Stimulated activated CD4-positive, alpha-beta T cell treated with anti-CD3 and anti-CD28 coated beads, Interleukin-1b, Interleukin-23, amount 100 ng/mL, for 24 hours (primary cell): ENCODE measurements at regions not wholly inside any gene's neighbourhood (a gene's known extent, or its start where the extent isn't known, plus 50 kb on each side); places are given as distances from the start of the nearest gene placed in this dataset.
"Not testable (repeated sequence)": the region's sequence is repeated elsewhere in the genome, so short reads cannot be mapped to it uniquely, and the experiment has no call there.

Experiments used
- DNase-seq, 4 experiments: peaks; one replicate each; pipeline ENCODE4 v3.0.0-alpha.2; 2020; ENCODE audit warnings: low read depth in 4 of 4, low spot score in 1 of 4

DNA sequence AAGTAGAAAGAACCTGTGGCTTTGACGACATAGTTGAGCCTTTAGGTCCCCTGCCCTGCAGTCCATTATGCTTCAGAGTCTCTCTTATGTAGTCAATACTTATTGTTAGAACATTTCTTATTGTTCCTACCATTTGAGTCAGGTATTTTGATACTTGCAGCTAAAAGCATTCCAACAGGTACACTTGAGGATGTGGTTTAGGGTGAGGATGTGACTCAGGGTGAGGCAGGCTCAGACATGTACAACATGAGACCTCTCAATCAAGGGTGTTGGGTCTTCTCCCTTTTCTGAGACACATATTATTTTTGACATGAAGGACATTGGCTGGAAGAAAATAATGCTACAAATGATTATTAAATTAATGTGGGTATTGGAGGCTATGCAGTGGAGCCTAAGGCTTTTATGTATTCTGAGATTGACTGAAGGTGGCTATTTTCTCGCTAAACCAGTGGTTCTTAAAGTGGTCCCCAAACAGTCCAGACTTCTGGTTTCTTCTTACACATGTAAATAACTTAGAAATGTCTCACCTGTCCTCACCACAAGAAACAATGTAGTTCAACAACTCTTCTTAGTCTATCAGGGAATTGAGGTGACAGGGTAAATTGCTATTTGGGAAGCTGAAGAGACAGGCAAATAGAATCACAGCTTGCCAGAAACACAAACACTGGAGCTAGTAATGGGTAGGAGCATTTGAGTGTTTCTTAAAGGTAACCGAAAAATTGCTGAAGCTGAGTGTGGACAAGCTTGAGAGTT, 135.5 kb upstream of the ZPLD1 start:
- DNase-seq: no peak

DNA sequence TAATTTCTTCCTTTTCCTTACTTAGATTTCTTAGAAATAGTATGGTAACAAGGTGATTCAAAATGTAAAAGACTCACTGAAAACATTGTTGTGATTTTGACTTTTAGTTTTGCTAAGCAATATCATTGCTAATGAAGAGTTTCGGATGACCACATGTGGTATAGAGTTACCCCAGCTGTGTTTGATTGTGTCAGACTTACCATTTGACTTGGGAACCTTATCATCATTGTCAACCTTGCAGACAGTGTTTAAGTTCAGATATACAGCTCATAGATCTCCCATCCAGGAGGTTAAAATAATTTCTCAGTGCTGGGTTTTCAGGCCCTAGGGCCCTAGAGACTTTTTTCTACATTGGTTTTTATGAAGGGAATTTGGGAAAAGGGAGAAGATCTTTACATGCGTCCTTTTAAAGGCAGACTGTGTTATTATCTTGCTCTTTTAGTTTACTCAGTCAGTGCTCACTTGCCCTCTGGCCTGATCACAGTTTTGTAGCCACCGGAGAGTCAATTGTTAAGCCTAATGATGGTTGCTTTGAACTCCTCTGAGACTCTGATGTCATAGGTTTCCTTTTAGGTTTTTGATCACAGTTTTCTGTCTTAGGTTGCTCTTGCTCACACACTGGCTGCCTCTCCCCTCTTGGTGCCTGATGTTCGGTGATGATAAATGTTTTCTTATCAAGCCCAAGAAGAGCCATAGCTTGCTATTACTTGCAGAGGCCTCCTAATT, 133.5 kb upstream of the ZPLD1 start:
- DNase-seq: no peak

DNA sequence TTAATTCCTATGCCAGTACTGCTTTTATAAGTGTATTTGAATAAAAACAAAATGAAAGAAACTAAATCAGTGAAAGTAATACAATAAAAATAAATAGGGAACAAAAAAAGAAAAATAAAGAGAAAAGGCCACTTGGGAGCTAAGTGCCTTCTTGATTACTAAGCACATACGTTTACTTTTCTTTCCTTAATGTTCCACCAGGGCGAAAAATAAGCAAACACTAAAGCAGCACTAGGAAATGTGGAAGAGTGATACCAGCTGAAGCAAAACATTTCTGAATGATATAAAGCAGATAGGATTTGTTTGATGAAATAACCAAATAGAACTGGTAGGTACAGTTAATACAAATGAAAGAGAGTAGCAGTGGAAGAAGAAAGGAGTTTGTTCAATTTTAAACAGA, 132.8 kb upstream of the ZPLD1 start:
- no peak for DNase-seq

DNA sequence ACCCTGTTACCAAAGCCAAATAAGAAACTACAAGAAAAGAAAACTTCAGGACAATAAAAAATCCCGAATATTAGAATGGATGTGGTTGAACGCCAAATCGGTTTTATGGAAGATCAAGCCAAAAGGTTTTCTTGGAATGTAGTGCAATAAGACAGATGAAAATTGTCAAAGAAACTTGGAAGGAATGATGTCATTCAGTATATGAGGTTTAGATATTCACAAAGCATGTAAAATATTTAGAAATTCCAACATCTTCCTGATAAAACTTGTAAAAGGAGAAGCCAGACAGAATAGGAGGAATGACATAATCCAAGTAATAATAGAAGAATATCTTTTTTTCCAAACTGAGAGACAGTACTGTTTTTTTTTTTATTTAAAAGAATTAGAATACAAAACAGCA, 130.3 kb upstream of the ZPLD1 start:
- no peak for DNase-seq

DNA sequence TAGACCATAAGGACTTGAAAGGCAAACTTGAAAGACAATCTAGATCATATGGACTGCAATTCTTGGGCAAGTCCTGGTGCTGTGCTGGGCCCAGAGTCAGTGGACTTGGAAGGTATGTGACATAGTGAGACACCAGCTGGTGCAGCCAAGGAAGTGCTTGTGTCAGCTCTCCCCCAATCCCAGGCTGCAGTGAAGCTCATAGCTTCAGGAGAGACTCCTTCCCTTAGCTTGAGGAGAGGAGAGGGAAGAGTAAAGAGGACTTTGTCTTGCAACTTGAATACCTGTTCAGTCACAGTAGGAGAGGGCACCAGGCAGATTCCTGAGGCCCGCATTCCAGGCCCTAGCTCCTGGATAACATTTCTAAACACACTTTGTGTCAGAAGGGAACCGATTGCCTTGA, 127.4 kb upstream of the ZPLD1 start:
- no peak for DNase-seq

DNA sequence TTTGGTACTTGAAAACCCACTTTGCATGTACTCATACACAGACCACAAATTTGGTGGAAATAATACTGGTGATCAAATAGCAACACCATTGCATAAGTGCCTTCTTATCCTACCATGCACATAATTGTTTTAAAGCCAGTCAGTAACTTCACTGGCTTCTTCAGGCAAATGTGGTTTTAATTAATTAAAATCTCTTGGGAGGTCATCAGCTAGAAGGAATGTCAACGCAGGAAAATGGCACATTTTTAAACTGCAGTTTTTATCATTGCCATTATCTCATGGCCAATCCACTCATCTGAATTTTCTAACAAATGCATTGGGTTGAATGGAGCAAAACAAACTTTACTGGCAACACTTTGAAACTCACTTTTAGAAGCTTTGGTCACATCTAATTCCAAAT, 105.7 kb upstream of the ZPLD1 start:
- DNase-seq: no peak

DNA sequence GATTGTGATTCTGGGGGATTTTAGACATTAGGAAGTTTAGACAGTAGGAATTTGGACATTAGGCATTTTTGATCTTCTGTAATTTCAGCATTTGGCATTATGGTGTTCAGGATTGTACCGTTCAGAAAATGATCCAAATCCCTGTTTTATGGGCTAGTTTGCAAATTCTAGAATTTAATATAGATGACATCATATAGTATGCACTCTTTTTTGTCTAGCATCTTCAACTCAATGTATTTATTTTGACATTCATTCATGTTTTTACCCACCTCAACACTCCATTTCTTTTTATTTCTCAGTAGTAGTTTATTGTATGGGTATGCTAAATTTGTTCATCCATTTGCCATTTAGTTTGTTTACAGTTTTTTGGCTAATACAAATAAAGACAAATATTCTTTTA, 105.3 kb upstream of the ZPLD1 start:
- DNase-seq: no peak

DNA sequence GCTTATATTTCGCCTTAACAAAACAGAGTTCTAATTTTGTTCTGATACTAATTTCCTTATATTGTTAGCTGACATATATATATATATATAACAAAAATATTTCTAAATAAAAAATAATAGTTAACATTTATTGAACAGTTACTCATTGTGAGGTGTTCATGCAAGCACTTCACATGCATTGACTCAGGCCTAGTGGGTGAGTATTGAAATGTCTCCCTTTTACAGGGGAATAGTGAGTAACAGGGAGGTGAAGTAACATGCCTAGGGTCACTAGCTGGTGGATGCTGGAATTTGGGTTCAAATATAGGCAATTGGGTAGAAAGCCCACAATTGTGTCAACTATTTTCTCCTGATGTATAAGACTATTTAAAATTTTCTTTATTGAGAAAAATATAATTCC, 102.6 kb upstream of the ZPLD1 start:
- no peak for DNase-seq

DNA sequence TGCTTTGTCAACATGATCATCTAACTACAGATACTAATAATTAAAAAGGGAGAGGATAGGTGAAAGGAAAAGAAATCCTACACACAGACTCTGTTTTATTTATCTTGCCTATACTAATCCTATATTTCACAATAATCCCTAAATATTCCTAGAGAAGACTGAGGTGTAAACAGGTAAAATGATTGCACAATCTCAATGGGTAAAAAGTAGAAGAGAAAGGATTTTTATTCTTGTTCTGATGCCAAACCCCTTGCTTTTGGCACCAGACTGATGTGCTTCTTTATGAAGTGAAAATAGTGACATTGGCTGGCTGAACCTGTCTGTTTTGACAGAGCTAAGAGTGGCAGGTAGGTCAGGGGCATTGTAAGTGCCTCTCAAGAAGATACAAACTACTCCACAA, 101.9 kb upstream of the ZPLD1 start:
- DNase-seq: no peak

DNA sequence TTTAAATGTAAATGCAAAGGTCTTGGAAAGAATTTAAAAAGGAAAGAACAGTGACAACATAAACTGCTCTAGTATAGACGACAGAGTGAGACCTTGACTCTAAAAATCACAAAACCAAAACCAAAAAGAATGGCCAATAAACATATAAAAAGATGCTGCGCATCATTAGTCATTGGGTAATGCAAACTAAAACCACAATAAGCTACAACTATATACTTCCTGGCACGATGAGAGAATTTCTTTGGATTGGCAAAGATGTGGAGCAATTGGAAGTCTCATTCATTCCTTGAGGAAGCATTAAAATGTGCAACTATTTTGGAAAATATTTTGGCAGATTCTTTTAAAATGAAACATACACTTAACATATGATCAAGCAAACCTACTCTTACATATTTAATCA, 98.7 kb upstream of the ZPLD1 start:
- no peak for DNase-seq

DNA sequence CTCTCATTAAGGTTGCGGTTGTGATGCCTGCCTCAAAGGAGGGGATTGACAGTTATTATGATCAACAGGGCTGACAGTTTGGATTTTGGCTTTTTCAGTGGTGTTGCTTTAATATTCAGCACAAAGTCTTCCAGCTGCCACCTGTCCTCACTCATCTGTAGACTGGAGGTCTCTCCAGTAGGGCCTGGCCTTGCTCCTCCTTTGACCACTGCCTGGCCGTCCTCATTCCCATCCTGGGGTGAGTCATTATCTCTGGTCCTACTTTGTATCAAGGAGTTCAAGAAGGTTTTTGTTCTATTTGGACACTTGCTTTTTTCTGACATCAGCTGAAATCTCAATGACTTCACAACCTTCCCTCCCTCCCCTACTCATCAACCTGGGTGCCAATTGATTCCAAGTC, 95.1 kb upstream of the ZPLD1 start:
- DNase-seq: no peak

DNA sequence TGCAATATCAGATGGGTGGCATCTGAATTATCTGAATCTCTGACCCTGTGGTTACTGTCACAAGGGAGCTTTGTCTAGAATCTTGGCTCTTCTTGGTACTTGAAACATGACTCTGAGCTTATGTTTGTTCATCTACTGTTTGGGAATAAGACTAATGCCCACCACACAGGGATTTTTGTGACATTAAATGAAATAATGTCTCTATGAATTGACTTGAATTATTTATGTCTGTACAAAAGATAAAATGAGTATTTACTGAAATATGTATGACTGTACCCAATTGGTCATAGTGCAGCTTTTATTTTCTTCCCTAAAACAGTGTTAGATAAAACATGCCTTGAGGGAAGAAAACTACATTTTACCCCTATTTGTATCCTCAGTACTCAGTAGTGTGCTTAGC, 87.9 kb upstream of the ZPLD1 start:
- no peak for DNase-seq

DNA sequence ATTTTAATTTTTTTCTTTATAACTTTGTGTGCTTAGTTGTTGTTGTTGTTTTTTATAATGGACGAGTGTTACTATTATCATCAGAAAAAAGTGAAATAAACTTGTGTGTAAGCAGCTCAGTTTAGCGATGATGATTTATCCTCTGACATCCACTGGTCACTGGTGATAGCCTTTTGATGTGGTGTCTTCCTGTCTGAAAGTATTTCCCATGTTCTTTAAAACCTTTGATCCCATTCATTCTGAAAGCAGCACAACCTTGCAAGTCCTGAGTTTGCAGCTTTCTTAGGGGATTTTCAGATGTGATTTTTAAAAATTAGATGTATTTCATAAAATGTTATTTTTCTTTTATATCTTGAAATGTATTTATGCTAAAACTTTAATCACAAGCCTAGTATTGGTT, 85.9 kb upstream of the ZPLD1 start:
- no peak for DNase-seq

DNA sequence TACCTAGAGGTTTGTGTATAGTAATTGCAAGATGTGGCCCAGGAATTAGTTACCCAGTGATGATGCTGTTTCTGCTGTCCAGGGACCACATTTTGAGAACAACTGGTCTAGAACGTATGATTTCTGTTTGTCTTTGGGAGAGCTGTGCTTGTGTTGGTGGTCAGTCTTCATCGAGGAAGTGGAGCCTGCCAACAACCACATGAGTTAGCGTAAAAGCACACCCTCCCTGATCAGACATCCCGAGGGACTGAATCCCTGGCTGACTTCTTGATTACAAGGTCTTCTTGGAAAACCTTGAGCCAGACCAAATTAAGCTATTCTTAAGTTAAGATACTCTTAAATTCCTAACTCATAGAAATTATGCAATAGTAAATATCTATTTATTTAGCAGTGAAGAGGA, 81.7 kb upstream of the ZPLD1 start:
- no peak for DNase-seq

DNA sequence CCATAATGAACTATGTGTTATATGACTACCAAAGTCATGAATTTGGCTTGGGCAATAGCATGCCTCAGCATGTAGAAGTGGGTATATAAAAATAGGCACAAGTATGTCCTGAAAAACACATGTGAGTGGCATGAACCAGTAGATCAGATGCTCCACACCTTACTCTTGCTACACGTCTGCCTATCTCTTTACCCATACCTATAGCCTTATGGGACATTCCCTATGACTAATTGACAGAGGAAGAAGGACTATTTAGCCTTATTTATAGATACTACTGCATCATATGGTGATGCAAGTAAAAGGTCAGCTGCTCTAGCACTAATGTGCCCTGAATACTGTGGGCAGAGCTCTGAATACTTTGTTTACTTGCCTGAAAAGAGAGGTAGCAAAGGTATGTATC, 81.0 kb upstream of the ZPLD1 start:
- no peak for DNase-seq

DNA sequence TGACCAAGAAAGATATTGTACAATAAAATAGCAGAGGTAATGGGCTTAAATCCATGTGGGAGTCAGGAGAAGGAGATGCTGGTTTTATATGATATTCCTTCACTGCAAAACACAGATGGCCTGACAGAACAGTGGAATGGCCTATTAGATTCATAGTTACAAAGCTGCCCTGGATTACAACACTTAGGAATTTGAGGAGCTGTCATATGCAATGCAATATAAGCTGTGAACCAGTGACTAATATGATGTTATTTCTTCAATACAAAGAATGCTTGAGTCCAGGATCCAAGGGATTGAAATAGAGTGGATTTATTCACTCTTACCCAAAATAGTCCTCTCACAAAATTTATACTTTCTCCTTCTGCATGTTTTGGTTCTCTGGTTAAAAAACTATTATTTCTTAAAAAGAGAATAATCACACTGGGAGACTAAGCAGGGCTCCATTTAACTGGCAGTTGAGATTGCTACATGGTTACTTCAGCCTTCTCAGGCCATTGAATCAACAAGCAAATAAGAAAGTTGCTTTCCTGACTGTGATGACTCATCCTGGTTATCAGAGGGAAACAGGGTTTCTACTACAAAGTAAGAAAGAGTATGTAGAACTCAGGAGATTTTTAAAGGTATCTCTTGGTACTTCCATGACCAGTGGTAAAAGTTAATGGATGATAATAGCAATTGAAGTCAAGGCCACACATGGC, 79.8 kb upstream of the ZPLD1 start:
- no peak for DNase-seq

DNA sequence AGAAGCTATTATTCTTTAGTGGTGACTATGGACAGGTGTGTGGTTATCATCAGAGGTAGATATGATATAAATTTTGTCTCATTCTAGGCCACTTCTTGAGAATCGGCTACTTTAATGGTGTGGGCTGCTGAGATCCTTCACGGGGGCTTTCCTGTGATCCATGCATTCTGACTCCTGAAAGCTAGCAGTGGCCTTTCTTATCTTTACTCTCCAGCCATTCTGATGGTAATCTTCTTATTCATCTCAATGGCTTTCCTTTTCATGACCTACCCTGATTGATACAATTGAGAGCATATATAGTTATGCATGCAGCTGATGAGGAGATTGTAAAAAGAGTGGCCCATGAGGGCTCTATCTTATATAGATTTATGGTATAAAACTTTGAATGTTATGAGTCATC, 78.3 kb upstream of the ZPLD1 start:
- no peak for DNase-seq

DNA sequence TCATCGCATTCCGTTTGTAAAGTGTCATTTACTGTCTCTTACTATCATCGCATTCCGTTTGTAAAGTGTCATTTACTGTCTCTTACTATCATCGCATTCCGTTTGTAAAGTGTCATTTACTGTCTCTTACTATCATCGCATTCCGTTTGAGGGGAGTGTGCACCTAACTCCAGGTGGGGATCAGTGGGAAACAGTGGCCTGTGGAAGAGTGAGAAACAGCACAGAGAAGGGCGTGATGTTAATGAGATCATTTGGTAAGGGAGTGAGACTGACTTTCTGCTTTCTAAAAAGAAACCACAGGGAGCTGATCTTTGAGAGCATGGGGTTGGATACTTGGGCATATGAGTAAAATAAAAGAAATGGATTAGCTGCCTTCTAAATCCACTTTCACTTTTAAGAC, 77.5 kb upstream of the ZPLD1 start:
- not testable (repeated sequence) for DNase-seq

DNA sequence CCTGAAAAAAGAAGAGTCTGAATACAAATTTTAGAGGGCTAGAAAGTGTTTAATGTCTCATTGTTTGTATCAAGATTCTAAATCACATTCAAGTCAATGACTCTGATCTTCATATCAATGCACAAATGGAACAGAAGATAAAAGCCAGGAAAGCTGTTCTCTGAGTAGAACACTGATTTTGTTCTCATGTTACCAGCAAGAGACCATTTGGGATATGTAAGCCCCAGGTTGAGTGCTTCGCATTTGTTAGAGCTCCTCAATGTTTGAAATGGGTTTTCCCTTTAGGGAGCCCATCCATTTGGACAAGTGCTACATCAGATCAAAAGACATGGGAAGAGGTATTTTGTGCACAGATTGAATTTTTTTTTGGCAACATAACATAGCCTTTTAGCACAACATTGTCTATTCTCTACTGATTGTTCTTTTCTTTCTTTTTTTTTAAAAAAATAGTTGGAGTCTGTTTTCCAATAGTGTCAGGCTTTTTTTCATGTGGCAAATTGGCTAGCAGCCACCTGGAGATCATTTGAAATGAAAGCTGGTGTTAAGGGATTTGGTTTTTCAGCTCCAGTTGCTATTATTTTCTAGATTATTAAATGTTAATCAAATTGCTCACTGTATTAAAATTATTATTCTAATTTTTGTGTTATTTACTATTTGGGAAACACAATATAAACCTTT, 74.5 kb upstream of the ZPLD1 start:
- DNase-seq: no peak

DNA sequence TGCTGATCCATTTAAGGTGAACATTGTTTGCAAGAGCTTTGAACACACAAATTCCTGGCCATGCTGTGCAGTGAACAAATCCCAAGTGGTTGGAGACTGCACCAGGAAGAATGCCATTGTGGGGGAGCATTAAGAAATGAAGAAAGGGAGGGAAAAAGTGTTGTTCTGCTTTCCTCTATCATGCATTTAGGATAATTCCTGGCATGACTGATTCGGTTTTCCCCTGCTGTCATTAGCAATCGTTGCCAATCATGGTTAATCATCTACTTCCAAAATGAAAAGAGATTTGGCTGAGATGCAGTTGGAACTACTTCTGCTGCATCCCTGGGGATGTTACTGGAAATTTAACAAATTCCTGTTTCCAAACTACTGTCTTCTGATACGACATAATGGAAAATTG, 73.7 kb upstream of the ZPLD1 start:
- no peak for DNase-seq

DNA sequence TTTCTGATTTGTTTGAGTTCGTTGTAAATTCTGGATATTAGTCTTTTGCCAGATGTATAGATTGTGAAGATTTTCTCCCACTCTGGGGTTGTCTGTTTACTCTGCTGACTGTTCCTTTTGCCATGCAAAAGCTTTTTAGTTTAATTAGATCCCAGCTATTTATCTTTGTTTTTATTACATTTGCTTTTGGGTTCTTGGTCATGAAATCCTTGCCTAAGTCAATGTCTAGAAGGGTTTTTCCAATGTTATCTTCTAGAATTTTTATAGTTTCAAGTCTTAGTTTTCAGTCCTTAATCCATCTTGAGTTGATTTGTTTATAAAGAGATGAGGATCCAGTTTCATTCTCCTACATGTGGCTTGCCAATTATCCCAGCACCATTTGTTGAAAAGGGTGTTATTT, 68.7 kb upstream of the ZPLD1 start:
- DNase-seq: not testable (repeated sequence)
